H1 (cell line): ENCODE measurements at regions not wholly inside any gene's neighbourhood (a gene's known extent, or its start where the extent isn't known, plus 50 kb on each side); places are given as distances from the start of the nearest gene placed in this dataset.

ENCODE experiments used
- NRF1 ChIP-seq: IDR thresholded peaks from 2 replicates; pipeline ENCODE4 v1.6.1; 2011; ENCODE audit warnings: mild to moderate bottlenecking, low read depth, low read length, improper control_type of control experiment
- TAF7 ChIP-seq: optimal IDR thresholded peaks from 2 replicates; pipeline ENCODE3; 2011; ENCODE audit warnings: low read depth, mild to moderate bottlenecking, inconsistent platforms, low read length, moderate library complexity, borderline replicate concordance

DNA sequence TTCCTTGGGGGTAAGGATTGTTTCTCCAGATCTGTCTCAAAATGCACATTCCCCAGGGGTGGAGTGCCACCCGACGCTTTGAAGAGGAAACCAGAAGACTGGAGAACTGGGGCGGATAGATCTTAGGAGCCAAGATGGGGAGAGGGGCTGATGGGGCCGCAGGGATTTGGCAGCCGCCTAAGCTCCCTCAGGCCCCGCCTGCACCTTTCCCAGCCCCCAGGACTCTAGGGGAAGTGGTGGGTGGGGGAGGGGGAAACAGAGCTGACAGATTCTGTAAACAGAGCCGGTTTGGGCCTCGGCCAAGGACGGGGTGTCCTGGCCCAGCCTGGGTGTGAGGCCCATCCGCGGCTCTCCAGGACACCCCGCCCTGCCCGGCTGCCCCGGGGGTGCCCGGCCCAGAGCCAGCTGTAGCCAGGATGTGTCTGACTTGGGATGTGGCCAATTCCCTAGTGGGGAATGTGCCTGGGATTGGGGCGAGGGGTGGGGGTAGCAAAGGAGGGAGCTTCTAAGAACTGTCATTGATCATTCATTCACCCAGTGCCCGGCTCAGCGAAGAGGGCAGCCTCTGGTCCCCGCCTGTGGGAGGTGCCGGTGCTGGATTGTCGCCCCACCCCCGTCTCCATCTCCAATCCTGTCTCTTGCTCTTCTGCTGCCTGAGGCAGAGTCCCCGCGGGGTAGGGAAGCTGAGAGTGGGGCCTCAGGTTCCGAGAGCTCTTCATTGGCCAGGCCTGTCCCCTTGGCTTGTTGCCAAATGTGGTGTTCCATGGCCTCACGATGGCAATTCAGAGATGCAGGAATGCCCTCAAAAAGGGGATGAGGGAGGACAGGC, 54.8 kb upstream of the CDKN2AIPNL start (continued):
- no peak for TF ChIP-seq NRF1
- no peak for TF ChIP-seq TAF7
